CD14-positive monocyte (primary cell): ENCODE measurements at regions not wholly inside any gene's neighbourhood (a gene's known extent, or its start where the extent isn't known, plus 50 kb on each side); places are given as distances from the start of the nearest gene placed in this dataset.
"Not testable (repeated sequence)": the region's sequence is repeated elsewhere in the genome, so short reads cannot be mapped to it uniquely, and the experiment has no call there.

Experiments used
- DNase-seq, 3 donors: peaks; one replicate each; pipeline ENCODE4 v3.0.0-alpha.2; 2011 to 2022
- H2AFZ ChIP-seq: 2 replicates; pipeline ENCODE4 v1.6.0; 2012; ENCODE audit warnings: mild to moderate bottlenecking, low read depth, low read length, inconsistent platforms; ENCODE audit not compliant: insufficient read depth, poor library complexity, severe bottlenecking
- H3K27ac ChIP-seq, 2 donors: 1 replicate in 1 of 2; 2 replicates in 1 of 2; pipeline ENCODE4 v1.5.1; 2012 to 2013; ENCODE audit warnings: low read length in 2 of 2, control low read depth in 1 of 2, inconsistent platforms in 1 of 2, low read depth in 1 of 2, mild to moderate bottlenecking in 1 of 2
- H3K27me3 ChIP-seq, 2 donors: one replicate each; pipeline versions ENCODE4 v1.6.0 to v1.6.1; 2011 to 2013; ENCODE audit warnings: low read length in 2 of 2; ENCODE audit not compliant: control insufficient read depth in 2 of 2, insufficient read depth in 2 of 2
- H3K36me3 ChIP-seq, 2 donors: replicated peaks in 1 of 2; 1 replicate in 1 of 2; 2 replicates in 1 of 2; pipeline versions ENCODE4 v1.5.1 to v1.6.1; 2012 to 2013; ENCODE audit warnings: low read length in 2 of 2, control low read depth in 1 of 2, inconsistent platforms in 1 of 2, mild to moderate bottlenecking in 1 of 2; ENCODE audit not compliant: insufficient read depth in 2 of 2, control insufficient read depth in 1 of 2
- H3K4me1 ChIP-seq, 2 donors: 1 replicate in 1 of 2; 2 replicates in 1 of 2; pipeline versions ENCODE4 v1.5.1 to v1.6.1; 2012 to 2013; ENCODE audit warnings: low read length in 2 of 2, control low read depth in 1 of 2, inconsistent platforms in 1 of 2, mild to moderate bottlenecking in 1 of 2, moderate library complexity in 1 of 2; ENCODE audit not compliant: insufficient read depth in 2 of 2, control insufficient read depth in 1 of 2
- H3K4me2 ChIP-seq: replicated peaks from 2 replicates; pipeline ENCODE3; 2012; ENCODE audit warnings: low read length, moderate library complexity, mild to moderate bottlenecking; ENCODE audit not compliant: poor library complexity, severe bottlenecking; ENCODE audit errors: extremely low read depth
- H3K4me3 ChIP-seq, 3 experiments: fragments of 200-600 bp in 1 of 3; sonication (generic) in 1 of 3; replicated peaks in 1 of 3; 1 replicate in 2 of 3; 2 replicates in 1 of 3; pipeline ENCODE4 v1.5.1; 2011 to 2013; ENCODE audit warnings: low read length in 3 of 3, mild to moderate bottlenecking in 3 of 3, control low read depth in 2 of 3, low read depth in 2 of 3, inconsistent platforms in 1 of 3, moderate library complexity in 1 of 3
- H3K79me2 ChIP-seq: 2 replicates; pipeline ENCODE4 v1.6.0; 2012; ENCODE audit warnings: mild to moderate bottlenecking, control low read depth, inconsistent platforms, low read length, moderate library complexity; ENCODE audit not compliant: insufficient read depth
- H3K9ac ChIP-seq: 2 replicates; pipeline ENCODE4 v1.6.0; 2017; ENCODE audit warnings: low read length, mild to moderate bottlenecking; ENCODE audit not compliant: insufficient read depth, poor library complexity, severe bottlenecking
- H3K9me3 ChIP-seq, 2 donors: replicated peaks in 1 of 2; 1 replicate in 1 of 2; 2 replicates in 1 of 2; pipeline versions ENCODE4 v1.5.1 to v1.6.1; 2012 to 2013; ENCODE audit warnings: low read length in 2 of 2, control low read depth in 1 of 2; ENCODE audit not compliant: control insufficient read depth in 1 of 2, insufficient read depth in 1 of 2
- H4K20me1 ChIP-seq: 2 replicates; pipeline ENCODE4 v1.6.0; 2012; ENCODE audit warnings: mild to moderate bottlenecking, low read length, control low read depth, moderate library complexity; ENCODE audit not compliant: insufficient read depth
- H3K27ac Mint-ChIP-seq, 7 donors: one replicate each; pipeline ENCODE4 v1.8.0; 2020; ENCODE audit warnings: mild to moderate bottlenecking in 7 of 7, mixed read lengths in 7 of 7, moderate library complexity in 6 of 7, inconsistent platforms in 2 of 7
- H3K27me3 Mint-ChIP-seq, 3 donors: one replicate each; pipeline ENCODE4 v1.8.0; 2021 to 2022; ENCODE audit warnings: low read depth in 3 of 3, mild to moderate bottlenecking in 3 of 3, mixed read lengths in 3 of 3, moderate library complexity in 3 of 3, inconsistent platforms in 1 of 3
- H3K36me3 Mint-ChIP-seq, 2 donors: one replicate each; pipeline ENCODE4 v1.8.0; 2020; ENCODE audit warnings: mixed read lengths in 2 of 2, inconsistent platforms in 1 of 2, mild to moderate bottlenecking in 1 of 2
- H3K4me1 Mint-ChIP-seq: one replicate; pipeline ENCODE4 v1.8.0; 2020; ENCODE audit warnings: mild to moderate bottlenecking, mixed read lengths
- H3K4me3 Mint-ChIP-seq, 2 donors: one replicate each; pipeline ENCODE4 v1.8.0; 2020; ENCODE audit warnings: mild to moderate bottlenecking in 2 of 2, mixed read lengths in 2 of 2, moderate library complexity in 1 of 2
- H3K9me3 Mint-ChIP-seq, 7 donors: one replicate each; pipeline ENCODE4 v1.8.0; 2020 to 2022; ENCODE audit warnings: mixed read lengths in 7 of 7, mild to moderate bottlenecking in 6 of 7, moderate library complexity in 6 of 7, inconsistent platforms in 2 of 7
- CTCF ChIP-seq: fragments of 200-600 bp; IDR thresholded peaks from one replicate; pipeline ENCODE4 v1.8.0; 2022; ENCODE audit warnings: antibody characterized with exemption, mild to moderate bottlenecking
- WGBS: methylation state at CpG from one replicate; pipeline ENCODE4 v1.1.5; 2013; ENCODE audit warnings: missing lambda C conversion rate; ENCODE audit not compliant: insufficient coverage; 5-methylcytosine and 5-hydroxymethylcytosine counted together
- intact Hi-C, 2 donors: fragments of 100-400 bp; cut with micrococcal nuclease; formaldehyde crosslinking; loops; one replicate each; pipeline versions ENCODE4 v1.15.0 to v1.15.1; 2023

DNA sequence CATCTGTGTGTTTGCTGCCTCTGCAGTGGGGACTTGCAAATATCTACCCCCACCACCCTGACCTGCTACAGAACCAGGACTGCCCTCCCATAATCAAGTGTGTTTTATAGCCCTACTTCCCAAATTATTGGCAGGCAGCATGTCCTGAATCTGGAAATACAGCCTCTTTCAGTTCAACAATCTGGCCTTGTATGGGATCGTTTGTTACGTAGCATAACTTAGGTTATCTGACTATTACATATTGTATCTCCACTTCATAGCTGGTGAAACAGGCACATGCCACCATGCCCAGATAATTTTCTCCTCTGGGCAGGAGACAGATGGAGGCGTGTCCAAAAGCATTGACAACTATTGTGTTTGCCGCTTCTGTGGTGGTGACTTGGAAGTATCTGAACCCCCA is 66.7 kb upstream of the ADGRL1 start:
- peaks cover 9% of the 10 kb centered on the region for H3K4me1 Mint-ChIP-seq
- WGBS: no CpG with 5 or more reads among the region's 4 CpGs

DNA sequence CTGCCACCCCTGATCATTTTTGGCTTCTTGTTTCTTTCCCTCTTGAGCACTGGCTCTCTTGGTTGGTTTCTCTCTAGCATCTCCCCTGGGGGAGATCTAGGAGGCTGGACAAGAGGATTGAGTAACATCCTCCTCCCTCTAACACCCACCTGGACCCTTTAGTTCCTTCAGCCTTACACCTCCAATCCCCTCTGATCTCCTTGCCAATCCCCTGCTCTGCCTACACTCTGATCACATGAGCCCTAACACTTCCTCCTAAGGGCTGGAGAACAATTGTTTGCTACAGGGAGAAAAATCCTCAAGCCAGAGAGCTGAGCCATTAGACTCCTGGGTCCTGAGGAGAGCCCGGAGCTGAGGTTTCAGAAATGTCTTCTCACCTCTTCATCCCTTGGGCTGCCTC is 65.9 kb upstream of the ADGRL1 start:
- no peaks in the 10 kb centered on the region for H3K79me2 ChIP-seq
- WGBS: no CpG with 5 or more reads among the region's 1 CpG
- Mint-ChIP-seq H3K4me1 (peaks cover 9% of the 10 kb centered on the region), H3K9me3 (peaks cover 9 to 27% (median 22%) of the 10 kb centered on the region in 7 donors), H3K36me3 (no peaks in the 10 kb centered on the region), H3K27ac (no peak overlapping the region), H3K4me3 (no peak overlapping the region), H3K27me3 (peaks cover 7 to 9% (median 7%) of the 10 kb centered on the region in 3 donors)
- peaks cover 0 to 3% of the 10 kb centered on the region in 2 donors for H3K4me1 ChIP-seq
- no peak overlapping the region for H3K9ac ChIP-seq
- peaks cover 7 to 28% of the 10 kb centered on the region in 2 donors for H3K9me3 ChIP-seq
- intact Hi-C loops: loop anchor here in 1 of 2 donors (10.0 kb wide), 1 partner anchor 57 kb away; no protein-coding TSS in a partner anchor
- no peaks in the 10 kb centered on the region for H3K27me3 ChIP-seq
- H2AFZ ChIP-seq: no peak overlapping the region
- H4K20me1 ChIP-seq: no peaks in the 10 kb centered on the region
- no peak for DNase-seq
- no peak overlapping the region for H3K27ac ChIP-seq
- no peak overlapping the region for H3K4me3 ChIP-seq
- H3K4me2 ChIP-seq: no peak overlapping the region
- no peaks in the 10 kb centered on the region for H3K36me3 ChIP-seq
- no peak for TF ChIP-seq CTCF

More for the DNA sequence above, 66.7 kb upstream of the ADGRL1 start:
- Histone ChIP-seq H3K27ac (no peak overlapping the region), H3K9me3 (peaks cover 7 to 36% of the 10 kb centered on the region in 2 donors), H3K27me3 (no peaks in the 10 kb centered on the region), H3K4me2 (no peak overlapping the region), H4K20me1 (no peaks in the 10 kb centered on the region), H3K4me3 (no peak overlapping the region), H3K79me2 (no peaks in the 10 kb centered on the region), H3K4me1 (peaks cover 0 to 3% of the 10 kb centered on the region in 2 donors), H2AFZ (no peak overlapping the region), H3K36me3 (no peaks in the 10 kb centered on the region), H3K9ac (no peak overlapping the region)
- no peaks in the 10 kb centered on the region for H3K36me3 Mint-ChIP-seq
- peaks cover 4 to 8% (median 7%) of the 10 kb centered on the region in 3 donors for H3K27me3 Mint-ChIP-seq
- TF ChIP-seq CTCF: no peak
- H3K9me3 Mint-ChIP-seq: peaks cover 9 to 31% (median 25%) of the 10 kb centered on the region in 7 donors
- intact Hi-C loops: loop anchor here in 1 of 2 donors (10.0 kb wide), 1 partner anchor 58 kb away; no protein-coding TSS in a partner anchor
- no peak overlapping the region for H3K27ac Mint-ChIP-seq
- no peak for DNase-seq
- H3K4me3 Mint-ChIP-seq: no peak overlapping the region

DNA sequence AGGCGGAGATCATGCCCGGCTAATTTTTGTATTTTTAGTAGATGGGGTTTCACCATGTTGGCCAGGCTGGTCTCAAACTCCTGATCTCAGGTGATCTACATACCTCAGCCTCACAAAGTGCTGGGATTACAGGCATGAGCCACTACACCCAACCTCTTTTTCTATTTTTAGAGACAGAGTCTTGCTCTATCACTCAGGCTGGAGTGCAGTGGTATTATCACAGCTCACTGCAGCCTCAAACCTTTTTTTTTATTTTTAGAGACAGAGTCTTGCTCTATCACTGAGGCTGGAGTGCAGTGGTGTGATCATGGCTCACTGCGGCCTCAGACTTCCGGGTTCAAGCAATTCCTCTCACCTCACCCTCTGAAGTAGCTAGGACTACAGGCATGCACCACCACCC is 64.6 kb upstream of the ADGRL1 start:
- H3K36me3 ChIP-seq, H3K79me2 ChIP-seq, H3K27ac ChIP-seq, H3K27me3 ChIP-seq, H3K9ac ChIP-seq, H3K4me1 ChIP-seq, H3K4me2 ChIP-seq, H2AFZ ChIP-seq, H3K4me3 ChIP-seq, H3K4me1 Mint-ChIP-seq, H3K4me3 Mint-ChIP-seq, DNase-seq, H3K36me3 Mint-ChIP-seq, H4K20me1 ChIP-seq, H3K27ac Mint-ChIP-seq: not testable (repeated sequence)
- H3K9me3 ChIP-seq: peaks cover 0 to 17% of the 10 kb centered on the region in 2 donors
- intact Hi-C loops: loop anchor here in 1 of 2 donors (10.0 kb wide), 1 partner anchor 56 kb away; no protein-coding TSS in a partner anchor
- peaks cover 3 to 15% (median 11%) of the 10 kb centered on the region in 7 donors for H3K9me3 Mint-ChIP-seq
- H3K27me3 Mint-ChIP-seq: peaks cover 9 to 15% (median 10%) of the 10 kb centered on the region in 3 donors
- no CpG with 5 or more reads among the region's 4 CpGs for WGBS
